ENCODE measurements at regions not wholly inside any gene's neighbourhood (a gene's known extent, or its start where the extent isn't known, plus 50 kb on each side); places are given as distances from the start of the nearest gene placed in this dataset.
"Not testable (repeated sequence)": the region's sequence is repeated elsewhere in the genome, so short reads cannot be mapped to it uniquely, and the experiment has no call there.

- Mint-ChIP-seq H3K4me1 (ENCODE audit: low read depth, unreplicated experiment) (no peaks in the 10 kb centered on the region), H3K27me3 (ENCODE audit: insufficient read depth, unreplicated experiment) (no peaks in the 10 kb centered on the region)
- TF ChIP-seq CTCF (IDR thresholded peaks at IDR 0.05; ENCODE audit: insufficient read depth in 1 of 2, low read depth in 1 of 2, low read length in 1 of 2, severe bottlenecking in 1 of 2, unreplicated experiment in 1 of 2), result no peak
Observed at GRCh38 chr3:20482350-20482749, 296.3 kb upstream of the SGO1 start.

GRCh38 chr3:20480786-20481365, 294.9 kb upstream of the SGO1 start:
- Mint-ChIP-seq H3K4me3 (ENCODE audit: unreplicated experiment) (no peak overlapping the region), H3K9me3 (ENCODE audit: unreplicated experiment) (peaks cover 11% of the 10 kb centered on the region)
- CTCF ChIA-PET, result no interaction called here

More at GRCh38 chr3:20482350-20482749, 296.3 kb upstream of the SGO1 start:
- Mint-ChIP-seq H3K27ac (ENCODE audit: unreplicated experiment) (no peak overlapping the region), H3K4me3 (ENCODE audit: unreplicated experiment) (no peak overlapping the region), H3K9me3 (ENCODE audit: unreplicated experiment) (peaks cover 11% of the 10 kb centered on the region), H3K36me3 (ENCODE audit: insufficient read depth, unreplicated experiment) (no peaks in the 10 kb centered on the region)
- H3K27me3 ChIP-seq (replicated peaks; ENCODE audit: control insufficient read depth, insufficient read depth, low read length), result no peaks in the 10 kb centered on the region
- intact Hi-C loops (cut with micrococcal nuclease; ENCODE audit: unreplicated experiment), result no loop called here
- no peaks in the 10 kb centered on the region for H3K9me3 ChIP-seq
- BruUV-seq (replicated peaks), result no TSS peak
- CTCF ChIA-PET, result no interaction called here
- H3K4me3 ChIP-seq (ENCODE audit: low read depth, low read length), result no peak overlapping the region
- H3K36me3 ChIP-seq (ENCODE audit: control insufficient read depth, insufficient read depth, low read length), result no peaks in the 10 kb centered on the region
- H3K4me1 ChIP-seq, result no peaks in the 10 kb centered on the region
- DNase-seq, result no peak
- POLR2A ChIA-PET, result no interaction called here

GRCh38 chr3:20478436-20478835, 292.4 kb upstream of the SGO1 start:
- Histone ChIP-seq H3K36me3 (ENCODE audit: control insufficient read depth, insufficient read depth, low read length) (no peaks in the 10 kb centered on the region), H3K9me3 (no peaks in the 10 kb centered on the region), H3K4me1 (no peaks in the 10 kb centered on the region), H3K27me3 (replicated peaks; ENCODE audit: control insufficient read depth, insufficient read depth, low read length) (no peaks in the 10 kb centered on the region), H3K4me3 (ENCODE audit: low read depth, low read length) (no peak overlapping the region)
- DNase-seq, result no peak
- ChIA-PET CTCF (no interaction called here), POLR2A (no interaction called here)
- no TSS peak for BruUV-seq (replicated peaks)
- Mint-ChIP-seq H3K4me1 (ENCODE audit: low read depth, unreplicated experiment) (no peaks in the 10 kb centered on the region), H3K27me3 (ENCODE audit: insufficient read depth, unreplicated experiment) (peaks cover 3% of the 10 kb centered on the region), H3K9me3 (ENCODE audit: unreplicated experiment) (peaks cover 10% of the 10 kb centered on the region), H3K27ac (ENCODE audit: unreplicated experiment) (no peak overlapping the region), H3K36me3 (ENCODE audit: insufficient read depth, unreplicated experiment) (no peaks in the 10 kb centered on the region), H3K4me3 (ENCODE audit: unreplicated experiment) (no peak overlapping the region)
- intact Hi-C loops (cut with micrococcal nuclease; ENCODE audit: unreplicated experiment), result no loop called here
- TF ChIP-seq CTCF (IDR thresholded peaks at IDR 0.05; ENCODE audit: insufficient read depth in 1 of 2, low read depth in 1 of 2, low read length in 1 of 2, severe bottlenecking in 1 of 2, unreplicated experiment in 1 of 2), result no peak

More at GRCh38 chr3:20480786-20481365, 294.9 kb upstream of the SGO1 start:
- intact Hi-C loops (cut with micrococcal nuclease; ENCODE audit: unreplicated experiment), result no loop called here
- no peaks in the 10 kb centered on the region for H3K27me3 Mint-ChIP-seq (ENCODE audit: insufficient read depth, unreplicated experiment)
- no peak for DNase-seq
- no peaks in the 10 kb centered on the region for H3K36me3 Mint-ChIP-seq (ENCODE audit: insufficient read depth, unreplicated experiment)
- POLR2A ChIA-PET, result no interaction called here
- TF ChIP-seq CTCF (IDR thresholded peaks at IDR 0.05; ENCODE audit: insufficient read depth in 1 of 2, low read depth in 1 of 2, low read length in 1 of 2, severe bottlenecking in 1 of 2, unreplicated experiment in 1 of 2), result no peak
- Histone ChIP-seq H3K36me3 (ENCODE audit: control insufficient read depth, insufficient read depth, low read length) (no peaks in the 10 kb centered on the region), H3K27me3 (replicated peaks; ENCODE audit: control insufficient read depth, insufficient read depth, low read length) (no peaks in the 10 kb centered on the region), H3K4me3 (ENCODE audit: low read depth, low read length) (no peak overlapping the region), H3K9me3 (no peaks in the 10 kb centered on the region), H3K4me1 (no peaks in the 10 kb centered on the region)
- no TSS peak for BruUV-seq (replicated peaks)
- no peaks in the 10 kb centered on the region for H3K4me1 Mint-ChIP-seq (ENCODE audit: low read depth, unreplicated experiment)
- H3K27ac Mint-ChIP-seq (ENCODE audit: unreplicated experiment), result no peak overlapping the region

GRCh38 chr3:20464237-20464636, 278.2 kb upstream of the SGO1 start:
- H3K36me3 Mint-ChIP-seq (ENCODE audit: insufficient read depth, unreplicated experiment); H3K4me1 Mint-ChIP-seq (ENCODE audit: low read depth, unreplicated experiment); H3K27me3 Mint-ChIP-seq (ENCODE audit: insufficient read depth, unreplicated experiment); H3K27ac Mint-ChIP-seq (ENCODE audit: unreplicated experiment); POLR2A ChIA-PET; H3K4me3 ChIP-seq (ENCODE audit: low read depth, low read length); H3K27me3 ChIP-seq (replicated peaks; ENCODE audit: control insufficient read depth, insufficient read depth, low read length); DNase-seq; H3K4me3 Mint-ChIP-seq (ENCODE audit: unreplicated experiment); H3K4me1 ChIP-seq; CTCF ChIA-PET; H3K36me3 ChIP-seq (ENCODE audit: control insufficient read depth, insufficient read depth, low read length); H3K9me3 ChIP-seq; BruUV-seq (replicated peaks); intact Hi-C loops (cut with micrococcal nuclease; ENCODE audit: unreplicated experiment); H3K9me3 Mint-ChIP-seq (ENCODE audit: unreplicated experiment): not testable (repeated sequence)

Measured in Caco-2 (cell line).